ENCODE measurements at regions not wholly inside any gene's neighbourhood (a gene's known extent, or its start where the extent isn't known, plus 50 kb on each side); places are given as distances from the start of the nearest gene placed in this dataset.

- Histone ChIP-seq H3K9me2 (ENCODE audit: insufficient read depth) (peaks cover 20% of the 10 kb centered on the region), H3K4me2 (no peak overlapping the region), H3K4me1 (ENCODE audit: insufficient read depth) (peaks cover 19% of the 10 kb centered on the region), H4K20me1 (replicated peaks; ENCODE audit: insufficient read depth) (no peaks in the 10 kb centered on the region), H3K27ac (ENCODE audit: low read depth) (no peak overlapping the region), H3F3A (replicated peaks; ENCODE audit: low read depth) (no peaks in the 10 kb centered on the region; the same call in 1 of the 2 replicates), H3K36me3 (ENCODE audit: insufficient read depth) (no peaks in the 10 kb centered on the region), H2AFZ (no peak overlapping the region), H3K4me3 (no peak overlapping the region), H3K27me3 (ENCODE audit: insufficient read depth) (no peaks in the 10 kb centered on the region), H3K79me2 (replicated peaks; ENCODE audit: insufficient read depth) (no peaks in the 10 kb centered on the region)
- ATAC-seq (no peak), DNase-seq (ENCODE audit: low spot score) (no peak)
- no peaks in the 10 kb centered on the region for H3K36me3 Mint-ChIP-seq (ENCODE audit: low read depth)
- H3K4me1 Mint-ChIP-seq, result peaks cover 23% of the 10 kb centered on the region
- no peak overlapping the region for H3K27ac Mint-ChIP-seq
- peaks cover 7% of the 10 kb centered on the region for H3K27me3 Mint-ChIP-seq (ENCODE audit: insufficient read depth, low read depth, poor library complexity)
- no peaks in the 10 kb centered on the region for H3K9me3 Mint-ChIP-seq
- TF ChIP-seq, protein P1, sequence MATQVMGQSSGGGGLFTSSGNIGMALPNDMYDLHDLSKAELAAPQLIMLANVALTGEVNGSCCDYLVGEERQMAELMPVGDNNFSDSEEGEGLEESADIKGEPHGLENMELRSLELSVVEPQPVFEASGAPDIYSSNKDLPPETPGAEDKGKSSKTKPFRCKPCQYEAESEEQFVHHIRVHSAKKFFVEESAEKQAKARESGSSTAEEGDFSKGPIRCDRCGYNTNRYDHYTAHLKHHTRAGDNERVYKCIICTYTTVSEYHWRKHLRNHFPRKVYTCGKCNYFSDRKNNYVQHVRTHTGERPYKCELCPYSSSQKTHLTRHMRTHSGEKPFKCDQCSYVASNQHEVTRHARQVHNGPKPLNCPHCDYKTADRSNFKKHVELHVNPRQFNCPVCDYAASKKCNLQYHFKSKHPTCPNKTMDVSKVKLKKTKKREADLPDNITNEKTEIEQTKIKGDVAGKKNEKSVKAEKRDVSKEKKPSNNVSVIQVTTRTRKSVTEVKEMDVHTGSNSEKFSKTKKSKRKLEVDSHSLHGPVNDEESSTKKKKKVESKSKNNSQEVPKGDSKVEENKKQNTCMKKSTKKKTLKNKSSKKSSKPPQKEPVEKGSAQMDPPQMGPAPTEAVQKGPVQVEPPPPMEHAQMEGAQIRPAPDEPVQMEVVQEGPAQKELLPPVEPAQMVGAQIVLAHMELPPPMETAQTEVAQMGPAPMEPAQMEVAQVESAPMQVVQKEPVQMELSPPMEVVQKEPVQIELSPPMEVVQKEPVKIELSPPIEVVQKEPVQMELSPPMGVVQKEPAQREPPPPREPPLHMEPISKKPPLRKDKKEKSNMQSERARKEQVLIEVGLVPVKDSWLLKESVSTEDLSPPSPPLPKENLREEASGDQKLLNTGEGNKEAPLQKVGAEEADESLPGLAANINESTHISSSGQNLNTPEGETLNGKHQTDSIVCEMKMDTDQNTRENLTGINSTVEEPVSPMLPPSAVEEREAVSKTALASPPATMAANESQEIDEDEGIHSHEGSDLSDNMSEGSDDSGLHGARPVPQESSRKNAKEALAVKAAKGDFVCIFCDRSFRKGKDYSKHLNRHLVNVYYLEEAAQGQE (IDR thresholded peaks at IDR 0.05; ENCODE audit: unreplicated experiment), result no peak
- TF ChIP-seq ETS1 (IDR thresholded peaks at IDR 0.05), result no peak
- TF ChIP-seq JUNB (IDR thresholded peaks at IDR 0.05; ENCODE audit: unreplicated experiment), result no peak
- TF ChIP-seq, protein P2, sequence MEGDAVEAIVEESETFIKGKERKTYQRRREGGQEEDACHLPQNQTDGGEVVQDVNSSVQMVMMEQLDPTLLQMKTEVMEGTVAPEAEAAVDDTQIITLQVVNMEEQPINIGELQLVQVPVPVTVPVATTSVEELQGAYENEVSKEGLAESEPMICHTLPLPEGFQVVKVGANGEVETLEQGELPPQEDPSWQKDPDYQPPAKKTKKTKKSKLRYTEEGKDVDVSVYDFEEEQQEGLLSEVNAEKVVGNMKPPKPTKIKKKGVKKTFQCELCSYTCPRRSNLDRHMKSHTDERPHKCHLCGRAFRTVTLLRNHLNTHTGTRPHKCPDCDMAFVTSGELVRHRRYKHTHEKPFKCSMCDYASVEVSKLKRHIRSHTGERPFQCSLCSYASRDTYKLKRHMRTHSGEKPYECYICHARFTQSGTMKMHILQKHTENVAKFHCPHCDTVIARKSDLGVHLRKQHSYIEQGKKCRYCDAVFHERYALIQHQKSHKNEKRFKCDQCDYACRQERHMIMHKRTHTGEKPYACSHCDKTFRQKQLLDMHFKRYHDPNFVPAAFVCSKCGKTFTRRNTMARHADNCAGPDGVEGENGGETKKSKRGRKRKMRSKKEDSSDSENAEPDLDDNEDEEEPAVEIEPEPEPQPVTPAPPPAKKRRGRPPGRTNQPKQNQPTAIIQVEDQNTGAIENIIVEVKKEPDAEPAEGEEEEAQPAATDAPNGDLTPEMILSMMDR (conservative IDR thresholded peaks at IDR 0.05; ENCODE audit: low read depth in 2 of 2), result no peak
- TF ChIP-seq CREB1 (CRISPR knock-in tag; IDR thresholded peaks at IDR 0.05; ENCODE audit: low read depth), result no peak
- no peak for TF ChIP-seq NANOG (IDR thresholded peaks at IDR 0.05; ENCODE audit: borderline replicate concordance)
- TF ChIP-seq STAT1 (IDR thresholded peaks at IDR 0.05; ENCODE audit: unreplicated experiment), result no peak
- no peak overlapping the region for H3K4me3 Mint-ChIP-seq
These were observed 197.2 kb downstream of the GADD45G start for GRCh38 chr9:89801742-89802670.

Measured in GM23338 (cell line).